ENCODE measurements at regions not wholly inside any gene's neighbourhood (a gene's known extent, or its start where the extent isn't known, plus 50 kb on each side); places are given as distances from the start of the nearest gene placed in this dataset.

DNA sequence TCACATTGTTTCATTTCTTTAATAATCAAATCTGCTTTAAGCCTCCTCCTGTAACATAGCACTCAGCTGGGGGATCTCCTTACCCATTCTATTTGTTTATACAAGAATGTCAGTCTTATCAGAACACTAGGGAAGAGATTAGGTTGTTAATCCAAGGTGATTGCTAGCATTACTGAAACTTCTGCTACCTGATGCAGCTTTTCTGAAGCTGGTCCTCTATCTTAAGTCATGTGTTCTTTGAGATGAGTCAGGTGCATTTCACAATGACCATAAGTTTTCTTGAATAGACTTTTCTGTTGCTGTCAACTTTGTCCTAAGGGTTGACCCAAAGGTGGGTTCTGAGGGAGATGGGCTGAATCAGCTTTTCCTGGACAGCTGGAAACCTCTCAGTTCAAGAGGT is 60.7 kb upstream of the SYNCRIP start:
- TF ChIP-seq, protein P1, sequence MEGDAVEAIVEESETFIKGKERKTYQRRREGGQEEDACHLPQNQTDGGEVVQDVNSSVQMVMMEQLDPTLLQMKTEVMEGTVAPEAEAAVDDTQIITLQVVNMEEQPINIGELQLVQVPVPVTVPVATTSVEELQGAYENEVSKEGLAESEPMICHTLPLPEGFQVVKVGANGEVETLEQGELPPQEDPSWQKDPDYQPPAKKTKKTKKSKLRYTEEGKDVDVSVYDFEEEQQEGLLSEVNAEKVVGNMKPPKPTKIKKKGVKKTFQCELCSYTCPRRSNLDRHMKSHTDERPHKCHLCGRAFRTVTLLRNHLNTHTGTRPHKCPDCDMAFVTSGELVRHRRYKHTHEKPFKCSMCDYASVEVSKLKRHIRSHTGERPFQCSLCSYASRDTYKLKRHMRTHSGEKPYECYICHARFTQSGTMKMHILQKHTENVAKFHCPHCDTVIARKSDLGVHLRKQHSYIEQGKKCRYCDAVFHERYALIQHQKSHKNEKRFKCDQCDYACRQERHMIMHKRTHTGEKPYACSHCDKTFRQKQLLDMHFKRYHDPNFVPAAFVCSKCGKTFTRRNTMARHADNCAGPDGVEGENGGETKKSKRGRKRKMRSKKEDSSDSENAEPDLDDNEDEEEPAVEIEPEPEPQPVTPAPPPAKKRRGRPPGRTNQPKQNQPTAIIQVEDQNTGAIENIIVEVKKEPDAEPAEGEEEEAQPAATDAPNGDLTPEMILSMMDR (IDR thresholded peaks at IDR 0.05) = no peak
- no peak for TF ChIP-seq POLR2A (IDR thresholded peaks at IDR 0.05)

All from right lobe of liver (tissue), 4 donors.